Endothelial cell (in vitro differentiated cells): ENCODE measurements at regions not wholly inside any gene's neighbourhood (a gene's known extent, or its start where the extent isn't known, plus 50 kb on each side); places are given as distances from the start of the nearest gene placed in this dataset.
"Not testable (repeated sequence)": the region's sequence is repeated elsewhere in the genome, so short reads cannot be mapped to it uniquely, and the experiment has no call there.

Source experiments
- DNase-seq: peaks from one replicate; pipeline ENCODE4 v3.0.0; 2021; ENCODE audit warnings: low spot score
- H3K27ac Mint-ChIP-seq: one replicate; pipeline ENCODE4 v1.8.0; 2021; ENCODE audit warnings: mixed read lengths, inconsistent platforms; ENCODE audit not compliant: unreplicated experiment
- H3K27me3 Mint-ChIP-seq: one replicate; pipeline ENCODE4 v1.8.0; 2021; ENCODE audit warnings: mild to moderate bottlenecking, moderate library complexity, mixed read lengths, inconsistent platforms; ENCODE audit not compliant: unreplicated experiment
- H3K36me3 Mint-ChIP-seq: one replicate; pipeline ENCODE4 v1.8.0; 2021; ENCODE audit warnings: mild to moderate bottlenecking, low read depth, mixed read lengths, inconsistent platforms; ENCODE audit not compliant: unreplicated experiment
- H3K4me1 Mint-ChIP-seq: one replicate; pipeline ENCODE4 v1.8.0; 2021; ENCODE audit warnings: mild to moderate bottlenecking, mixed read lengths, inconsistent platforms; ENCODE audit not compliant: unreplicated experiment
- H3K4me3 Mint-ChIP-seq: one replicate; pipeline ENCODE4 v1.8.0; 2021; ENCODE audit warnings: mild to moderate bottlenecking, mixed read lengths, inconsistent platforms; ENCODE audit not compliant: unreplicated experiment
- H3K9me3 Mint-ChIP-seq: one replicate; pipeline ENCODE4 v1.8.0; 2021; ENCODE audit warnings: mixed read lengths, inconsistent platforms; ENCODE audit not compliant: unreplicated experiment
- CTCF ChIP-seq: fragments of 200-600 bp; sonication (generic); IDR thresholded peaks from one replicate; pipeline ENCODE4 v1.5.0; 2021; ENCODE audit warnings: antibody characterized with exemption; ENCODE audit not compliant: unreplicated experiment

GRCh38 chr9:115690786-115691496 is 462.6 kb upstream of the PAPPA start:
- Mint-ChIP-seq H3K36me3 (no peaks in the 10 kb centered on the region), H3K4me1 (no peaks in the 10 kb centered on the region), H3K4me3 (no peak overlapping the region), H3K27ac (no peak overlapping the region), H3K9me3 (no peaks in the 10 kb centered on the region), H3K27me3 (peaks cover 1% of the 10 kb centered on the region)
- DNase-seq = no peak
- TF ChIP-seq CTCF = no peak

GRCh38 chr9:115691693-115692092 is 461.9 kb upstream of the PAPPA start:
- Mint-ChIP-seq H3K27ac (no peak overlapping the region), H3K4me1 (no peaks in the 10 kb centered on the region), H3K36me3 (no peaks in the 10 kb centered on the region), H3K27me3 (peaks cover 1% of the 10 kb centered on the region), H3K4me3 (no peak overlapping the region), H3K9me3 (no peaks in the 10 kb centered on the region)
- TF ChIP-seq CTCF = no peak
- no peak for DNase-seq

GRCh38 chr9:115692868-115693267 is 460.7 kb upstream of the PAPPA start:
- not testable (repeated sequence) for H3K27me3 Mint-ChIP-seq, H3K36me3 Mint-ChIP-seq, H3K4me3 Mint-ChIP-seq, H3K9me3 Mint-ChIP-seq, H3K27ac Mint-ChIP-seq, H3K4me1 Mint-ChIP-seq, DNase-seq

- Mint-ChIP-seq H3K4me1 (no peaks in the 10 kb centered on the region), H3K36me3 (no peaks in the 10 kb centered on the region), H3K9me3 (no peaks in the 10 kb centered on the region), H3K4me3 (no peak overlapping the region), H3K27me3 (peaks cover 1% of the 10 kb centered on the region), H3K27ac (no peak overlapping the region)
- TF ChIP-seq CTCF = no peak
- peak; percentile 23 for DNase-seq
Measured at GRCh38 chr9:115694014-115694413, 459.6 kb upstream of the PAPPA start.

- peaks cover 1% of the 10 kb centered on the region for H3K27me3 Mint-ChIP-seq
Measured at GRCh38 chr9:115694991-115695390, 458.6 kb upstream of the PAPPA start.

More at GRCh38 chr9:115694991-115695390, 458.6 kb upstream of the PAPPA start:
- H3K27ac Mint-ChIP-seq = no peak overlapping the region
- no peak for TF ChIP-seq CTCF
- no peak for DNase-seq
- H3K4me3 Mint-ChIP-seq = no peak overlapping the region
- no peaks in the 10 kb centered on the region for H3K4me1 Mint-ChIP-seq
- H3K9me3 Mint-ChIP-seq = no peaks in the 10 kb centered on the region
- no peaks in the 10 kb centered on the region for H3K36me3 Mint-ChIP-seq
